Upper lobe of left lung (tissue), 6 donors: ENCODE measurements at regions not wholly inside any gene's neighbourhood (a gene's known extent, or its start where the extent isn't known, plus 50 kb on each side); places are given as distances from the start of the nearest gene placed in this dataset.

ENCODE experiments used
- ATAC-seq, 2 donors: fragments of 200-7000 bp; cut with Tn5 transposase; one replicate each; pipeline ENCODE4 v1.9.1; 2022; ENCODE audit warnings: mild to moderate bottlenecking in 2 of 2, moderate library complexity in 2 of 2; ENCODE audit not compliant: low FRiP score in 2 of 2
- DNase-seq, 2 donors: peaks; one replicate each; pipeline ENCODE4 v3.0.0-alpha.2; 2019 to 2020
- H3K27ac ChIP-seq, 4 donors: fragments of 200-600 bp; sonication (generic); one replicate each; pipeline ENCODE4 v1.5.1; 2016 to 2019
- H3K27me3 ChIP-seq, 4 donors: fragments of 200-600 bp; sonication (generic); one replicate each; pipeline ENCODE4 v1.5.1; 2017 to 2019
- H3K36me3 ChIP-seq, 4 donors: fragments of 200-600 bp; sonication (generic); one replicate each; pipeline ENCODE4 v1.5.1; 2016 to 2019
- H3K4me1 ChIP-seq, 4 donors: fragments of 200-600 bp; sonication (generic); one replicate each; pipeline ENCODE4 v1.5.1; 2018 to 2019
- H3K4me3 ChIP-seq, 4 donors: fragments of 200-600 bp; sonication (generic); one replicate each; pipeline ENCODE4 v1.5.1; 2017 to 2019; ENCODE audit warnings: mild to moderate bottlenecking in 2 of 4, moderate library complexity in 1 of 4
- H3K9me3 ChIP-seq, 4 donors: fragments of 200-600 bp; sonication (generic); one replicate each; pipeline ENCODE4 v1.5.1; 2018 to 2019
- EP300 ChIP-seq, 4 donors: sonication (generic); formaldehyde crosslinking; IDR thresholded peaks; one replicate each; pipeline ENCODE4 v1.5.1; 2017; ENCODE audit warnings: antibody characterized with exemption in 4 of 4, control low read depth in 2 of 4
- POLR2A ChIP-seq, 4 donors: fragments of 450-650 bp; IDR thresholded peaks; one replicate each; pipeline ENCODE4 v1.5.1; 2016 to 2017; ENCODE audit warnings: antibody characterized with exemption in 4 of 4, mild to moderate bottlenecking in 2 of 4
- POLR2AphosphoS5 ChIP-seq, 2 donors: sonication (generic); formaldehyde crosslinking; IDR thresholded peaks; one replicate each; pipeline ENCODE4 v1.5.1; 2017; ENCODE audit warnings: antibody characterized with exemption in 2 of 2
- WGBS, 2 donors: methylation state at CpG; one replicate each; pipeline ENCODE4 v1.1.5; 2017 to 2018; 5-methylcytosine and 5-hydroxymethylcytosine counted together
- TF ChIP-seq, protein P1 (sequence below), 6 experiments: fragments of 450-650 bp in 4 of 6; fragments of 200-600 bp in 2 of 6; sonication (generic) in 2 of 6; IDR thresholded peaks; one replicate each; pipeline ENCODE4 v1.5.1; 2016 to 2019; ENCODE audit warnings: antibody characterized with exemption in 6 of 6
- donor health status: DM: no; HTN: no; CAD: no; lungs with moderate emphysema.
- donor health status: DM: no; HTN: yes; CAD: no; lungs with severe emphysema.

DNA sequence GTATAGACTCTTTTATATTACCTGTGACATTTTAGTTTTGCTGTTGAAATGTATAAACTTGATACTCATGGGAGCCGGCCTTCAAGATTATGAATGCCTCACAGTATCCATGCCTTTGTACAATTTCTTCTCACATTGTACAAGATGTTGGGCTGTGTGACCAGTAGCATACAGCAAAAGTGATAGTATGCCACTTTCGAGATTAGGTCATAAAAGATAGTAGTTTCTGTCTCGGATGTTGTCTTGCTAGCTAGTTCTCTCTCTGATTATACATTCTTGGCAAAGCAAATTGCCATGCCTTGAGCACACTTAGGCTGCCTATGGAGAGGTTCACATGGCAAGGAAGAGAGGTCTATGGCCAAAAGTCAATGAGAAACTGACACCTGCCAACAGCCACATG, 1309.8 kb upstream of the CDH8 start:
- ATAC-seq (no peak), DNase-seq (no peak)
- no peaks in the 10 kb centered on the region for H3K36me3 ChIP-seq

DNA sequence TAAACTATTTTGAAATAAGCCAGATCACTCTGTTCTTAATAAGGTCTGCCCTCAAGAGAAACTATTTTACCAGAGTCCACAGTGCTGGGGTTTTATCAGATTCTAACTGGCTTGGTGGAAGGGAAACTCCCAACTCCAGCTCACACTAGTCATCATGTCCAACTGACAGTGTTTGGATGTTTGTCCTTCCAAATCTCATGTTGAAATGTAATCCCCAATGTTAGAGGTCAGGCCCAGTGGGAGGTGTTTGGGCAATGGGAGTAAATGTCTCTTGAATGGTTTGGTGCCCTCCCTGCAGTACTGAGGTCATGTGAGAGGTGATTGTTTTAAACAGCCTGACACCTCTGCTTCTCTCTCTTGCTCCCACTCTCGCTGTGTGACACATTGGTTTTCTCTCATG, 1301.0 kb upstream of the CDH8 start:
- DNase-seq (no peak), ATAC-seq (no peak)
- TF ChIP-seq, protein P1, sequence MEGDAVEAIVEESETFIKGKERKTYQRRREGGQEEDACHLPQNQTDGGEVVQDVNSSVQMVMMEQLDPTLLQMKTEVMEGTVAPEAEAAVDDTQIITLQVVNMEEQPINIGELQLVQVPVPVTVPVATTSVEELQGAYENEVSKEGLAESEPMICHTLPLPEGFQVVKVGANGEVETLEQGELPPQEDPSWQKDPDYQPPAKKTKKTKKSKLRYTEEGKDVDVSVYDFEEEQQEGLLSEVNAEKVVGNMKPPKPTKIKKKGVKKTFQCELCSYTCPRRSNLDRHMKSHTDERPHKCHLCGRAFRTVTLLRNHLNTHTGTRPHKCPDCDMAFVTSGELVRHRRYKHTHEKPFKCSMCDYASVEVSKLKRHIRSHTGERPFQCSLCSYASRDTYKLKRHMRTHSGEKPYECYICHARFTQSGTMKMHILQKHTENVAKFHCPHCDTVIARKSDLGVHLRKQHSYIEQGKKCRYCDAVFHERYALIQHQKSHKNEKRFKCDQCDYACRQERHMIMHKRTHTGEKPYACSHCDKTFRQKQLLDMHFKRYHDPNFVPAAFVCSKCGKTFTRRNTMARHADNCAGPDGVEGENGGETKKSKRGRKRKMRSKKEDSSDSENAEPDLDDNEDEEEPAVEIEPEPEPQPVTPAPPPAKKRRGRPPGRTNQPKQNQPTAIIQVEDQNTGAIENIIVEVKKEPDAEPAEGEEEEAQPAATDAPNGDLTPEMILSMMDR (IDR thresholded peaks at IDR 0.05): no peak
- TF ChIP-seq POLR2A (IDR thresholded peaks at IDR 0.05) (no peak), EP300 (IDR thresholded peaks at IDR 0.05) (no peak), POLR2AphosphoS5 (IDR thresholded peaks at IDR 0.05) (no peak)
- Histone ChIP-seq H3K36me3 (no peaks in the 10 kb centered on the region), H3K4me3 (no peak overlapping the region), H3K27ac (no peak overlapping the region), H3K4me1 (no peaks in the 10 kb centered on the region), H3K9me3 (no peaks in the 10 kb centered on the region), H3K27me3 (no peaks in the 10 kb centered on the region)
- 60 to 77% methylated on average over 1 of the region's 1 CpG for WGBS, 2 donors

More for the DNA sequence above, 1309.8 kb upstream of the CDH8 start:
- Histone ChIP-seq H3K4me3 (no peak overlapping the region), H3K27ac (no peak overlapping the region), H3K9me3 (no peaks in the 10 kb centered on the region), H3K4me1 (no peaks in the 10 kb centered on the region), H3K27me3 (no peaks in the 10 kb centered on the region)
- no peak for TF ChIP-seq POLR2AphosphoS5 (IDR thresholded peaks at IDR 0.05)
- TF ChIP-seq, protein P1 (IDR thresholded peaks at IDR 0.05): no peak
- TF ChIP-seq EP300 (IDR thresholded peaks at IDR 0.05): no peak
- no peak for TF ChIP-seq POLR2A (IDR thresholded peaks at IDR 0.05)
- WGBS, 2 donors: 85 to 95% methylated on average over 3 of the region's 3 CpGs

DNA sequence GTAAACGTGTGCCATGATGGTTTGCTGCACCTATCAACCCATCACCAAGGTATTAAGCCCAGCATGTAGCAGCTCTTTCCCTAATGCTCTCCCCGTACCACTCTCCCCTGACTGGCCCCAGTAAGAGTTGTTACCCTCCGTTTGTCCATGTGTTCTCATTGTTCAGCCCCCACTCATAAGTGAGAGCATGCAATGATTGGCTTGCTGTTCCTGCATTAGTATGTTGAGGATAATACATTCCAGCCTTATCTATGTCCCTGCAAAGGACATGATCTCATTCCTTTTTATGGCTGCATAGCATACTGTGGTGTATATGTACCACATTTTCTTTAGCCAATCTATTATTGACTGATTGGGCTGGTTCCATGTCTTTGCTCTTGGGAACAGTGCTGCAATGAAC, 1294.9 kb upstream of the CDH8 start:
- no peaks in the 10 kb centered on the region for H3K27me3 ChIP-seq
- no peak for TF ChIP-seq POLR2A (IDR thresholded peaks at IDR 0.05)
- TF ChIP-seq EP300 (IDR thresholded peaks at IDR 0.05): no peak
- TF ChIP-seq, protein P1 (IDR thresholded peaks at IDR 0.05): no peak
- no peak for TF ChIP-seq POLR2AphosphoS5 (IDR thresholded peaks at IDR 0.05)
- WGBS, 2 donors: 68 to 75% methylated on average over 3 of the region's 3 CpGs
- H3K36me3 ChIP-seq: no peaks in the 10 kb centered on the region
- H3K4me1 ChIP-seq: no peaks in the 10 kb centered on the region
- DNase-seq (no peak), ATAC-seq (no peak)
- no peak overlapping the region for H3K27ac ChIP-seq
- H3K9me3 ChIP-seq: no peaks in the 10 kb centered on the region
- no peak overlapping the region for H3K4me3 ChIP-seq

DNA sequence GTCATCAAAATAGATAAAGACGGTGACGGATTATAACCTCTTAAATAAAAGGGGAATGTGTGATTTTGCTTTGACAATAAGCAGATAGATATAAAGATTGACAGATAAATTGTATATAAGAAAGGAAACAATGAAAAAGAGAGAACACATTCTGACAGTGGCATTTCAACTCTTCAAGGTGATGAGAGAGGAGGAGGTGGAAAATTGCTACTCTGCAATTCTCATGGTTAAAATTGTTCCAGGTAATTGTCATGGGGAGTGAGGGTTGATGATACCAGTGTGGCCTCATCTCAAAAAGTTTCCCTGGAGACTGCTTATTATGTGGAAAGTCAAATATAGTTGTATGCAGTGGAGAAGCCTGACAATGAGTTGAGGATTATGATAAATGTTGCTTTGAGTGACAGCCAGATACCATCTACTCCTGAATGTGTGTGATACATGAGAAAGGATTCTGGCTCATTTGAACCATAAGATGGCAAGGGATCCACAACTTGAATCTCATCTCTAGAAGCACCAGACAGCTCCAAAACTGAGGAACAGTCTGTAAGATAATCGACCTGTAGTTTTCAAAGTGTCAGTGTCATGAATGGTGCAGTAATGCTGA, 1290.6 kb upstream of the CDH8 start:
- Histone ChIP-seq H3K27ac (no peak overlapping the region), H3K36me3 (no peaks in the 10 kb centered on the region), H3K27me3 (no peaks in the 10 kb centered on the region), H3K4me1 (no peaks in the 10 kb centered on the region), H3K9me3 (no peaks in the 10 kb centered on the region), H3K4me3 (no peak overlapping the region)
- no peak for ATAC-seq
- no peak for DNase-seq
- TF ChIP-seq EP300 (IDR thresholded peaks at IDR 0.05) (no peak), POLR2AphosphoS5 (IDR thresholded peaks at IDR 0.05) (no peak)
- WGBS, 2 donors: 80 to 87% methylated on average over 3 of the region's 3 CpGs

DNA sequence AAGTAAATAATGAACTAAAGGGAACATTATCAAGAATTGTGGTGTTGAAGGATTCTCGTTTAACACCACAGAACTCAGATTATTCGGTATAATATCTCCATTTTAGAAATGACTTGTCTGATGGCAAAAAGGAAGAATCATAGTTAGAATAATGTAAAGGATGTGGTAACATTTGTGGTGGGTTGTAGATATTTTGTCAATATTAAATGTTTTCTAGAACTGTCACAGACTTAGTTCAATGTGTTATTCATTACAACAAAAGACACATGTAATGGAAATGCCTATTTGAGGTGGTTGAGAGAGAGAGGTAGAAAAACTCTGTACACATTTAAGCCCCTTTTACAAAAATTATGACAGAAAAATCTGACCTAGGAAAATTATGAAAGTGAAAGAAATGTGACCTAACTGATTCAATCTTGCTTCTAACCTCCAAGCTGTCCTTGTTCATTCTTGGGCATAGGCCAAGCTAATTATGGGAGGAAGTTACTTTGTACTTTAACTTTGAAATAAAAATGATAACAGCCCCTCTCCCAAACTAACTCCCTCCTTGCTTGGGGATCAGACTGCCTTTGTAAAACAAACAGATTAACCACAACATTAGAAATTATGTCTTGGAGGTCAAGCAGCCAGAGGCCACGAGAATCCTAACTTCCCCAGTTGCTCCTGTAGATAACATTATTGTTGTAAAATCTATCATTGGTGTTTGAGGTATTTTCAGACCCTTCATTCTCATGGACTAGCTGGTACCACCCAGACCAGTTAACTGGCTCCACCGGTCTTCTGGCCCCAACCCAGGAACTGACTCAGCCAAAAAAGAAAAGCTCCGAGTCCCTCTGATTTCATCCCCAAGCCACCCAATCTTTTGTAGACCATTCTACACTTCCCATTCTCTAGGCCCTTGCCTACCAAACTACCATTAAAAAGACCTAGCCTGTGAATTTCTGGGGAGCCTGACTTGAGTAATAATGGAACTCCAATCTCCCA, 1287.8 kb upstream of the CDH8 start:
- TF ChIP-seq, protein P1 (IDR thresholded peaks at IDR 0.05): no peak
- TF ChIP-seq EP300 (IDR thresholded peaks at IDR 0.05): no peak
- TF ChIP-seq POLR2A (IDR thresholded peaks at IDR 0.05): no peak
- no peak for TF ChIP-seq POLR2AphosphoS5 (IDR thresholded peaks at IDR 0.05)
- no peak for ATAC-seq
- DNase-seq: no peak
- H3K4me1 ChIP-seq: no peaks in the 10 kb centered on the region
- H3K9me3 ChIP-seq: no peaks in the 10 kb centered on the region
- H3K27ac ChIP-seq: no peak overlapping the region
- H3K36me3 ChIP-seq: no peaks in the 10 kb centered on the region
- no peaks in the 10 kb centered on the region for H3K27me3 ChIP-seq
- WGBS, 2 donors: 49 to 56% methylated on average over 5 of the region's 5 CpGs
- no peak overlapping the region for H3K4me3 ChIP-seq
